ENCODE measurements at regions not wholly inside any gene's neighbourhood (a gene's known extent, or its start where the extent isn't known, plus 50 kb on each side); places are given as distances from the start of the nearest gene placed in this dataset.

DNA sequence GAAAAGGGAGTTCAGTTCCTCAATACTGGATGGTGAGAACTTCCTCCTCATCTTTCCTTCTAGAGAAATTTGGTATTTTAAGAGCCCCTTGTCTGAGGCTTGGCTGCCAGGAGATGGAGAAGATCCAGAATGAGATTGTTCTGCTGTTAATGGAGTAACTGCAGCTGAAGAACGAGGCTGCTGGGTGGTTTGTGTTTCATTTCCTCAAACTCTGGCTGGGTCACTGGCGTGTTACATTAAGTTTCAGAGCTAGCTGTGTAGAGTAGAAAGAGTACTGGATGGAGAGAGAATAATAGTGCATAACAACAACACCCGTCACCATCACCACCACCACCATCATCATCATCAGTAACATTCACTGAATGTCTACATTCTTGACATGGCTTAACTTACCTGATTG, 325.0 kb upstream of the TBX3 start:
- TF ChIP-seq EZH2 (IDR thresholded peaks at IDR 0.05; ENCODE audit: borderline replicate concordance) (no peak), EZH2phosphoT487 (IDR thresholded peaks at IDR 0.05; ENCODE audit: low read depth, severe bottlenecking, unreplicated experiment) (no peak)
- TF ChIP-seq, protein P1, sequence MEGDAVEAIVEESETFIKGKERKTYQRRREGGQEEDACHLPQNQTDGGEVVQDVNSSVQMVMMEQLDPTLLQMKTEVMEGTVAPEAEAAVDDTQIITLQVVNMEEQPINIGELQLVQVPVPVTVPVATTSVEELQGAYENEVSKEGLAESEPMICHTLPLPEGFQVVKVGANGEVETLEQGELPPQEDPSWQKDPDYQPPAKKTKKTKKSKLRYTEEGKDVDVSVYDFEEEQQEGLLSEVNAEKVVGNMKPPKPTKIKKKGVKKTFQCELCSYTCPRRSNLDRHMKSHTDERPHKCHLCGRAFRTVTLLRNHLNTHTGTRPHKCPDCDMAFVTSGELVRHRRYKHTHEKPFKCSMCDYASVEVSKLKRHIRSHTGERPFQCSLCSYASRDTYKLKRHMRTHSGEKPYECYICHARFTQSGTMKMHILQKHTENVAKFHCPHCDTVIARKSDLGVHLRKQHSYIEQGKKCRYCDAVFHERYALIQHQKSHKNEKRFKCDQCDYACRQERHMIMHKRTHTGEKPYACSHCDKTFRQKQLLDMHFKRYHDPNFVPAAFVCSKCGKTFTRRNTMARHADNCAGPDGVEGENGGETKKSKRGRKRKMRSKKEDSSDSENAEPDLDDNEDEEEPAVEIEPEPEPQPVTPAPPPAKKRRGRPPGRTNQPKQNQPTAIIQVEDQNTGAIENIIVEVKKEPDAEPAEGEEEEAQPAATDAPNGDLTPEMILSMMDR (IDR thresholded peaks at IDR 0.05; ENCODE audit: poor library complexity): no peak
- Histone ChIP-seq H3K4me1 (ENCODE audit: insufficient read depth) (peaks cover 5% of the 10 kb centered on the region), H3K4me2 (no peak overlapping the region), H3K36me3 (replicated peaks; ENCODE audit: insufficient read depth, low read depth) (no peaks in the 10 kb centered on the region), H3K9me3 (ENCODE audit: low read depth) (no peaks in the 10 kb centered on the region), H4K20me1 (ENCODE audit: insufficient read depth, poor library complexity, severe bottlenecking) (no peaks in the 10 kb centered on the region), H3K9me2 (replicated peaks; ENCODE audit: insufficient read depth) (no peaks in the 10 kb centered on the region), H3K4me3 (no peak overlapping the region), H2AFZ (no peak overlapping the region), H3K79me2 (no peaks in the 10 kb centered on the region), H3K27ac (no peak overlapping the region), H3K27me3 (no peaks in the 10 kb centered on the region)
- no peak for DNase-seq (ENCODE audit: low spot score)
- WGBS (ENCODE audit: low lambda C conversion rate, missing lambda C conversion rate): 86% methylated on average over 3 of the region's 3 CpGs

DNA sequence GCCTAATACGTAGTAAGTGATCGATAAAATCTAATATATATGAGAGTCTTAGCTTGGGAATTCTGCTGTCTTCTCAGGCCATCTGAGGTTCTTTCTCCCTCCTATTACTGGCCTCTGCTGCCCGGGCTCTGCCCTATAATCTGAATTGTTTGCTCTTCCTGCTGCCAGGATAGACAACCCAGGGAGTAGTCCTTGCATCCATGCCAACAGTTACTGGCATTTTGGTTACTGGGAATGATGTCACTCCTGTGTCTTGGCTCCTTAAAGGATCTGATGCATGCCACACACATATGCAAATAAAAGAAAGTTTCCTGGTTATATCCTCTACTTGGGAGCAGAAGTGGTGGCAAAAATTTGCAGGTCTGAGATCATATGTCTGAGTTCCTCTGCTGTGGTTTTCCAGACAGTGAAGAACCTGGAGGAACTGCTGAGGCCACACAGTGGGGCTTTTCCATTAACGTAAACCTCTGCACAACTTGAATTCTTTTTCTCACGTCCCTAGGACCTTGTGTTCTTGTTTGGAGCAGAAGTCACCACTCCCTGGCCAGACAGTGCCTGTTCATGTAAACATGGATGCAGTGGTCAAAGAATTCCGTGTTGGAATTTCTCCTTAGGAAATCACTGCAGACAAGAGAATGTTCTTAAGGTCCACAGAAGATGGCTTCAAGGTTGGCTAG, 320.6 kb upstream of the TBX3 start:
- 85% methylated on average over 6 of the region's 6 CpGs for WGBS (ENCODE audit: low lambda C conversion rate, missing lambda C conversion rate)
- Histone ChIP-seq H3K9me2 (replicated peaks; ENCODE audit: insufficient read depth) (no peaks in the 10 kb centered on the region), H2AFZ (no peak overlapping the region), H3K27ac (no peak overlapping the region), H3K79me2 (no peaks in the 10 kb centered on the region), H3K36me3 (replicated peaks; ENCODE audit: insufficient read depth, low read depth) (no peaks in the 10 kb centered on the region), H3K27me3 (no peaks in the 10 kb centered on the region), H3K4me3 (no peak overlapping the region), H3K9me3 (ENCODE audit: low read depth) (no peaks in the 10 kb centered on the region), H4K20me1 (ENCODE audit: insufficient read depth, poor library complexity, severe bottlenecking) (no peaks in the 10 kb centered on the region), H3K4me1 (ENCODE audit: insufficient read depth) (peaks cover 3% of the 10 kb centered on the region), H3K4me2 (no peak overlapping the region)
- TF ChIP-seq EZH2phosphoT487 (IDR thresholded peaks at IDR 0.05; ENCODE audit: low read depth, severe bottlenecking, unreplicated experiment): no peak
- TF ChIP-seq, protein P1 (IDR thresholded peaks at IDR 0.05; ENCODE audit: poor library complexity): no peak
- TF ChIP-seq EZH2 (IDR thresholded peaks at IDR 0.05; ENCODE audit: borderline replicate concordance): no peak
- no peak for DNase-seq (ENCODE audit: low spot score)

GRCh38 chr12:115002434-115002833, 318.5 kb upstream of the TBX3 start:
- no peak overlapping the region for H3K4me2 ChIP-seq
- 73% methylated on average over 11 of the region's 11 CpGs for WGBS (ENCODE audit: low lambda C conversion rate, missing lambda C conversion rate)
- no peak for DNase-seq (ENCODE audit: low spot score)

More at GRCh38 chr12:115002434-115002833, 318.5 kb upstream of the TBX3 start:
- Histone ChIP-seq H3K9me2 (replicated peaks; ENCODE audit: insufficient read depth) (no peaks in the 10 kb centered on the region), H2AFZ (no peak overlapping the region), H3K79me2 (no peaks in the 10 kb centered on the region), H3K4me1 (ENCODE audit: insufficient read depth) (peaks cover 17% of the 10 kb centered on the region), H3K9me3 (ENCODE audit: low read depth) (no peaks in the 10 kb centered on the region), H3K36me3 (replicated peaks; ENCODE audit: insufficient read depth, low read depth) (no peaks in the 10 kb centered on the region), H3K27ac (no peak overlapping the region), H3K27me3 (no peaks in the 10 kb centered on the region), H4K20me1 (ENCODE audit: insufficient read depth, poor library complexity, severe bottlenecking) (no peaks in the 10 kb centered on the region), H3K4me3 (no peak overlapping the region)
- TF ChIP-seq, protein P1 (IDR thresholded peaks at IDR 0.05; ENCODE audit: poor library complexity): no peak
- no peak for TF ChIP-seq EZH2phosphoT487 (IDR thresholded peaks at IDR 0.05; ENCODE audit: low read depth, severe bottlenecking, unreplicated experiment)

Data from hepatocyte (in vitro differentiated cells).